Breast epithelium (tissue), 4 donors: ENCODE measurements at regions not wholly inside any gene's neighbourhood (a gene's known extent, or its start where the extent isn't known, plus 50 kb on each side); places are given as distances from the start of the nearest gene placed in this dataset.

ENCODE experiments used
- DNase-seq, 2 donors: peaks; one replicate each; pipeline ENCODE4 v3.0.0-alpha.2; 2019; ENCODE audit warnings: low spot score in 2 of 2
- H3K27ac ChIP-seq, 2 donors: fragments of 200-600 bp; sonication (generic) in 1 of 2; one replicate each; pipeline ENCODE4 v1.5.1; 2016 to 2019; ENCODE audit warnings: mild to moderate bottlenecking in 1 of 2
- H3K27me3 ChIP-seq, 2 donors: fragments of 200-600 bp; sonication (generic) in 1 of 2; one replicate each; pipeline versions ENCODE4 v1.5.1 to v1.6.0; 2017 to 2019; ENCODE audit warnings: control low read depth in 1 of 2, mild to moderate bottlenecking in 1 of 2
- H3K36me3 ChIP-seq: fragments of 200-600 bp; one replicate; pipeline ENCODE4 v1.5.1; 2019
- H3K4me1 ChIP-seq, 2 donors: fragments of 200-600 bp; sonication (generic); one replicate each; pipeline ENCODE4 v1.5.1; 2016 to 2019; ENCODE audit warnings: control low read depth in 1 of 2
- H3K4me3 ChIP-seq, 3 donors: fragments of 200-600 bp; sonication (generic); 1 replicate in 2 of 3; 2 replicates in 1 of 3; pipeline ENCODE4 v1.5.1; 2016 to 2019; ENCODE audit warnings: mild to moderate bottlenecking in 3 of 3, moderate library complexity in 2 of 3
- H3K9me3 ChIP-seq, 2 donors: fragments of 200-600 bp; sonication (generic) in 1 of 2; one replicate each; pipeline ENCODE4 v1.5.1; 2016 to 2019; ENCODE audit warnings: control low read depth in 1 of 2
- CTCF ChIP-seq, 3 donors: fragments of 450-650 bp; IDR thresholded peaks; one replicate each; pipeline ENCODE4 v1.5.1; 2016 to 2017; ENCODE audit warnings: antibody characterized with exemption in 3 of 3, mild to moderate bottlenecking in 3 of 3, moderate library complexity in 3 of 3
- POLR2A ChIP-seq: fragments of 450-650 bp; IDR thresholded peaks from one replicate; pipeline ENCODE4 v1.6.1; 2016; ENCODE audit warnings: antibody characterized with exemption, mild to moderate bottlenecking, moderate library complexity
- POLR2AphosphoS5 ChIP-seq, 3 donors: sonication (generic); formaldehyde crosslinking; IDR thresholded peaks; one replicate each; pipeline ENCODE4 v1.6.1; 2017; ENCODE audit warnings: antibody characterized with exemption in 3 of 3
- intact Hi-C: fragments of 100-400 bp; cut with DNase I; formaldehyde crosslinking; loops from one replicate; pipeline ENCODE4 v1.15.1; 2023; ENCODE audit warnings: low total_unique reads

- no peak overlapping the region for H3K4me3 ChIP-seq
- H3K27me3 ChIP-seq, result peaks cover 0 to 8% of the 10 kb centered on the region in 2 donors
- DNase-seq, result no peak
- H3K9me3 ChIP-seq, result no peaks in the 10 kb centered on the region
- no peaks in the 10 kb centered on the region for H3K4me1 ChIP-seq
- intact Hi-C loops, result no loop called here
- H3K27ac ChIP-seq, result no peak overlapping the region
- TF ChIP-seq CTCF (IDR thresholded peaks at IDR 0.05), result no peak
- TF ChIP-seq POLR2A, result no peak
- TF ChIP-seq POLR2AphosphoS5 (IDR thresholded peaks at IDR 0.05), result no peak
- H3K36me3 ChIP-seq, result no peaks in the 10 kb centered on the region
Observed at GRCh38 chr18:5768454-5768853, 126.9 kb downstream of the TMEM200C start.

GRCh38 chr18:5759194-5759593, 136.1 kb downstream of the TMEM200C start:
- Histone ChIP-seq H3K4me3 (peak overlapping the region in 2 of 3 donors; percentile 24 to 48), H3K36me3 (no peaks in the 10 kb centered on the region), H3K4me1 (no peaks in the 10 kb centered on the region), H3K27ac (no peak overlapping the region), H3K9me3 (no peaks in the 10 kb centered on the region), H3K27me3 (peaks cover 0 to 10% of the 10 kb centered on the region in 2 donors)
- TF ChIP-seq POLR2A, result no peak
- no peak for TF ChIP-seq CTCF (IDR thresholded peaks at IDR 0.05)
- no peak for TF ChIP-seq POLR2AphosphoS5 (IDR thresholded peaks at IDR 0.05)
- intact Hi-C loops, result loop anchor here (10.0 kb wide), 1 partner anchor 374 kb away; no protein-coding TSS in a partner anchor
- no peak for DNase-seq

- Histone ChIP-seq H3K36me3 (no peaks in the 10 kb centered on the region), H3K27ac (no peak overlapping the region), H3K9me3 (no peaks in the 10 kb centered on the region), H3K4me3 (no peak overlapping the region), H3K27me3 (peaks cover 0 to 10% of the 10 kb centered on the region in 2 donors), H3K4me1 (no peaks in the 10 kb centered on the region)
- TF ChIP-seq CTCF (IDR thresholded peaks at IDR 0.05) (no peak), POLR2A (no peak), POLR2AphosphoS5 (IDR thresholded peaks at IDR 0.05) (no peak)
- DNase-seq, result no peak
- intact Hi-C loops, result loop anchor here (10.0 kb wide), 1 partner anchor 372 kb away; no protein-coding TSS in a partner anchor
Observed at GRCh38 chr18:5756823-5757222, 138.5 kb downstream of the TMEM200C start.

- TF ChIP-seq POLR2AphosphoS5 (IDR thresholded peaks at IDR 0.05) (no peak), POLR2A (no peak), CTCF (IDR thresholded peaks at IDR 0.05) (no peak)
- intact Hi-C loops, result no loop called here
Observed at GRCh38 chr18:5747678-5748077, 147.6 kb downstream of the TMEM200C start.

GRCh38 chr18:5746844-5747243, 148.5 kb downstream of the TMEM200C start:
- Histone ChIP-seq H3K27me3 (peaks cover 0 to 9% of the 10 kb centered on the region in 2 donors), H3K9me3 (no peaks in the 10 kb centered on the region), H3K4me3 (no peak overlapping the region), H3K27ac (no peak overlapping the region), H3K4me1 (no peaks in the 10 kb centered on the region), H3K36me3 (no peaks in the 10 kb centered on the region)
- TF ChIP-seq CTCF (IDR thresholded peaks at IDR 0.05) (no peak), POLR2AphosphoS5 (IDR thresholded peaks at IDR 0.05) (no peak), POLR2A (no peak)
- intact Hi-C loops, result no loop called here
- no peak for DNase-seq

More at GRCh38 chr18:5747678-5748077, 147.6 kb downstream of the TMEM200C start:
- H3K4me1 ChIP-seq, result no peaks in the 10 kb centered on the region
- H3K27me3 ChIP-seq, result peaks cover 0 to 9% of the 10 kb centered on the region in 2 donors
- H3K36me3 ChIP-seq, result no peaks in the 10 kb centered on the region
- H3K9me3 ChIP-seq, result no peaks in the 10 kb centered on the region
- DNase-seq, result no peak
- no peak overlapping the region for H3K4me3 ChIP-seq
- no peak overlapping the region for H3K27ac ChIP-seq
